ENCODE measurements at regions not wholly inside any gene's neighbourhood (a gene's known extent, or its start where the extent isn't known, plus 50 kb on each side); places are given as distances from the start of the nearest gene placed in this dataset.

DNA sequence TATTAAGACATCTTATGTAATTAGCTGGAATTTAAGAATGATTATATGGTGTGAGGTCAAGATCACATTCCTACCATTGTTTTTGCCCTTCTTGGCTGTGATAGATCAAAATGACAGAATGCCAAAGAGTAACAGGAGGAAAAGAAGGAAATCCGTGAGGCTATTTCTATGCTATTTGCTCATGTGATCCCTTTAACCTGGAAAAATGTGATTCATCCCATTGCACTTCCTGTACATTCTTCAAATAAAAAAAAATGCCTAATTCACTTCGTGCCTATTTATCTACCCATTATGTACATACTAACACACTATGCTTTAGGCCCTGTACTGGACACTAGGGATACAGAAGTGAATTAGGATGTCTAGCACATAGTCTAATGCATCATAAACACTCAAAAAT, 154.1 kb upstream of the PAPPA start:
- Histone ChIP-seq H3K18ac (ENCODE audit: insufficient read length, low read depth, low read length) (no peak overlapping the region), H3K23ac (ENCODE audit: insufficient read length, low read depth, low read length) (no peak overlapping the region), H3K9ac (ENCODE audit: extremely low read depth, insufficient read length, low read length) (no peak overlapping the region), H3K79me2 (ENCODE audit: insufficient read depth, low read length) (no peaks in the 10 kb centered on the region), H2BK5ac (ENCODE audit: insufficient read length, low read length) (no peak overlapping the region), H3K56ac (ENCODE audit: insufficient read length, low read depth, low read length) (no peak overlapping the region), H3K79me1 (ENCODE audit: insufficient read depth, low read depth, low read length, poor library complexity, severe bottlenecking) (no peaks in the 10 kb centered on the region), H4K91ac (ENCODE audit: insufficient read length, low read depth, low read length) (no peak overlapping the region), H2BK120ac (ENCODE audit: low read depth, low read length, poor library complexity, severe bottlenecking) (no peak overlapping the region), H3K4ac (ENCODE audit: low read depth, low read length) (no peak overlapping the region), H2BK20ac (ENCODE audit: low read depth, low read length, poor library complexity, severe bottlenecking) (no peak overlapping the region), H4K5ac (ENCODE audit: insufficient read length, low read depth, low read length) (no peak overlapping the region), H2BK15ac (ENCODE audit: low read depth, low read length) (no peak overlapping the region), H3K14ac (ENCODE audit: insufficient read depth, low read length) (no peak overlapping the region), H3K27me3 (ENCODE audit: insufficient read depth, low read length) (no peaks in the 10 kb centered on the region), H3T11ph (ENCODE audit: low read length) (no peak overlapping the region), H2BK12ac (ENCODE audit: insufficient read length, low read depth, low read length) (no peak overlapping the region), H3K27ac (ENCODE audit: insufficient read length, low read depth, low read length) (no peak overlapping the region), H3K4me1 (ENCODE audit: insufficient read depth, low read length) (no peaks in the 10 kb centered on the region), H4K20me1 (ENCODE audit: control insufficient read depth, insufficient read depth, insufficient read length) (no peaks in the 10 kb centered on the region), H2AFZ (ENCODE audit: low read length) (no peak overlapping the region), H3K4me2 (ENCODE audit: insufficient read depth, insufficient read length, low read length) (no peak overlapping the region), H2AK5ac (ENCODE audit: insufficient read length, low read length) (no peak overlapping the region), H3K9me3 (ENCODE audit: control insufficient read depth, low read depth, low read length) (no peaks in the 10 kb centered on the region), H4K8ac (replicated peaks; ENCODE audit: insufficient read length, low read depth, low read length) (no peak overlapping the region), H3K23me2 (ENCODE audit: insufficient read length, low read depth, low read length, poor library complexity, severe bottlenecking) (no peaks in the 10 kb centered on the region)
- Mint-ChIP-seq H3K27me3 (ENCODE audit: low read depth) (no peaks in the 10 kb centered on the region), H3K4me1 (no peaks in the 10 kb centered on the region), H3K4me3 (no peak overlapping the region), H3K27ac (no peak overlapping the region), H3K36me3 (ENCODE audit: insufficient read depth in 1 of 3, low read depth in 3 of 3) (no peaks in the 10 kb centered on the region), H3K9me3 (no peaks in the 10 kb centered on the region)
- TF ChIP-seq, protein P1, sequence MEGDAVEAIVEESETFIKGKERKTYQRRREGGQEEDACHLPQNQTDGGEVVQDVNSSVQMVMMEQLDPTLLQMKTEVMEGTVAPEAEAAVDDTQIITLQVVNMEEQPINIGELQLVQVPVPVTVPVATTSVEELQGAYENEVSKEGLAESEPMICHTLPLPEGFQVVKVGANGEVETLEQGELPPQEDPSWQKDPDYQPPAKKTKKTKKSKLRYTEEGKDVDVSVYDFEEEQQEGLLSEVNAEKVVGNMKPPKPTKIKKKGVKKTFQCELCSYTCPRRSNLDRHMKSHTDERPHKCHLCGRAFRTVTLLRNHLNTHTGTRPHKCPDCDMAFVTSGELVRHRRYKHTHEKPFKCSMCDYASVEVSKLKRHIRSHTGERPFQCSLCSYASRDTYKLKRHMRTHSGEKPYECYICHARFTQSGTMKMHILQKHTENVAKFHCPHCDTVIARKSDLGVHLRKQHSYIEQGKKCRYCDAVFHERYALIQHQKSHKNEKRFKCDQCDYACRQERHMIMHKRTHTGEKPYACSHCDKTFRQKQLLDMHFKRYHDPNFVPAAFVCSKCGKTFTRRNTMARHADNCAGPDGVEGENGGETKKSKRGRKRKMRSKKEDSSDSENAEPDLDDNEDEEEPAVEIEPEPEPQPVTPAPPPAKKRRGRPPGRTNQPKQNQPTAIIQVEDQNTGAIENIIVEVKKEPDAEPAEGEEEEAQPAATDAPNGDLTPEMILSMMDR (conservative IDR thresholded peaks at IDR 0.05): no peak
- no peak for DNase-seq
- no CpG with 5 or more reads among the region's 2 CpGs for WGBS (ENCODE audit: extremely low coverage, insufficient read length, low lambda C conversion rate)
